A673 (cell line): ENCODE measurements at regions not wholly inside any gene's neighbourhood (a gene's known extent, or its start where the extent isn't known, plus 50 kb on each side); places are given as distances from the start of the nearest gene placed in this dataset.

Experiments used
- BruUV-seq: library from RNA; stranded (reverse); fragments of 400-500 nt; replicated peaks from 2 replicates; lab custom pipeline; 2021; lab: Mats Ljungman, UMichigan
- CTCF ChIA-PET: fragments of 300-600 bp; sonication (Branson Sonifier 250); formaldehyde crosslinking; loops from one replicate; lab custom pipeline; 2022; ENCODE audit warnings: antibody characterized with exemption; lab: Charles Lee
- POLR2A ChIA-PET: fragments of 300-600 bp; sonication (Branson Sonifier 250); formaldehyde crosslinking; loops from one replicate; lab custom pipeline; 2022; ENCODE audit warnings: antibody characterized with exemption; ENCODE audit not compliant: low non-redundant PET; lab: Charles Lee
- DNase-seq: peaks from one replicate; pipeline ENCODE4 v3.0.0-alpha.2; 2015; ENCODE audit warnings: low spot score
- H3K27ac ChIP-seq: fragments of 200-600 bp; sonication (generic); 2 replicates; pipeline ENCODE4 v1.5.1; 2016; ENCODE audit warnings: mixed run types, low read depth, mild to moderate bottlenecking, mixed read lengths, antibody characterized with exemption, low read length; ENCODE audit not compliant: poor library complexity, severe bottlenecking
- H3K27me3 ChIP-seq: fragments of 200-600 bp; sonication (generic); replicated peaks from 2 replicates; pipeline ENCODE4 v1.6.1; 2017; ENCODE audit warnings: mixed run types, low read depth, mild to moderate bottlenecking, mixed read lengths, antibody characterized with exemption, low read length; ENCODE audit not compliant: insufficient read depth, poor library complexity
- H3K36me3 ChIP-seq: fragments of 200-600 bp; sonication (generic); 2 replicates; pipeline ENCODE4 v1.6.1; 2016; ENCODE audit warnings: mixed run types, mild to moderate bottlenecking, mixed read lengths, antibody characterized with exemption, low read length; ENCODE audit not compliant: insufficient read depth, poor library complexity, severe bottlenecking
- H3K4me1 ChIP-seq: fragments of 200-600 bp; sonication (generic); 2 replicates; pipeline ENCODE4 v1.6.1; 2017; ENCODE audit warnings: mixed run types, mild to moderate bottlenecking, mixed read lengths, antibody characterized with exemption, low read length; ENCODE audit not compliant: insufficient read depth, poor library complexity, severe bottlenecking
- H3K4me3 ChIP-seq: fragments of 200-600 bp; sonication (generic); 2 replicates; pipeline ENCODE4 v1.5.1; 2016; ENCODE audit warnings: low read depth, mixed run types, mild to moderate bottlenecking, mixed read lengths, low read length; ENCODE audit not compliant: poor library complexity, severe bottlenecking
- H3K9me3 ChIP-seq: fragments of 200-600 bp; sonication (generic); 2 replicates; pipeline ENCODE4 v1.6.1; 2016; ENCODE audit warnings: mixed run types, low read depth, mild to moderate bottlenecking, mixed read lengths, antibody characterized with exemption, low read length; ENCODE audit not compliant: poor library complexity, severe bottlenecking
- CTCF ChIP-seq: fragments of 300-800, 200-600 bp; sonication (generic); conservative IDR thresholded peaks from 2 replicates; pipeline ENCODE4 v1.5.1; 2017; ENCODE audit warnings: low read depth, mild to moderate bottlenecking, antibody characterized with exemption, low read length, moderate library complexity, mixed read lengths
- EZH2 ChIP-seq: fragments of 200-600 bp; sonication (generic); IDR thresholded peaks from 2 replicates; pipeline ENCODE4 v1.6.1; 2017; ENCODE audit warnings: borderline replicate concordance, low read depth, mild to moderate bottlenecking, mixed read lengths, antibody characterized with exemption, low read length; ENCODE audit not compliant: poor library complexity, severe bottlenecking
- intact Hi-C: fragments of 100-400 bp; cut with micrococcal nuclease; formaldehyde crosslinking; loops from one replicate; pipeline ENCODE4 v1.10.0; 2022; ENCODE audit not compliant: unreplicated experiment

GRCh38 chr16:52634104-52634503, 87.2 kb upstream of the TOX3 start:
- Histone ChIP-seq H3K36me3 (no peaks in the 10 kb centered on the region), H3K9me3 (peaks cover 5% of the 10 kb centered on the region), H3K27me3 (no peaks in the 10 kb centered on the region), H3K27ac (no peak overlapping the region), H3K4me3 (no peak overlapping the region), H3K4me1 (no peaks in the 10 kb centered on the region)
- POLR2A ChIA-PET: no interaction called here
- no TSS peak for BruUV-seq
- TF ChIP-seq EZH2 (no peak), CTCF (no peak)
- CTCF ChIA-PET: no interaction called here
- no peak for DNase-seq
- intact Hi-C loops: no loop called here

- CTCF ChIA-PET: no interaction called here
- intact Hi-C loops: no loop called here
- Histone ChIP-seq H3K4me1 (no peaks in the 10 kb centered on the region), H3K4me3 (no peak overlapping the region), H3K36me3 (no peaks in the 10 kb centered on the region), H3K9me3 (peaks cover 5% of the 10 kb centered on the region), H3K27me3 (no peaks in the 10 kb centered on the region), H3K27ac (no peak overlapping the region)
- BruUV-seq: no TSS peak
- no peak for TF ChIP-seq EZH2
- no peak for TF ChIP-seq CTCF
- no peak for DNase-seq
- POLR2A ChIA-PET: no interaction called here
Observed at GRCh38 chr16:52633230-52633629, 86.3 kb upstream of the TOX3 start.

GRCh38 chr16:52631711-52632110, 84.8 kb upstream of the TOX3 start:
- Histone ChIP-seq H3K27ac (no peak overlapping the region), H3K4me1 (no peaks in the 10 kb centered on the region), H3K9me3 (peaks cover 5% of the 10 kb centered on the region), H3K36me3 (no peaks in the 10 kb centered on the region), H3K4me3 (no peak overlapping the region), H3K27me3 (peaks cover 3% of the 10 kb centered on the region)
- POLR2A ChIA-PET: no interaction called here
- no TSS peak for BruUV-seq
- DNase-seq: no peak
- CTCF ChIA-PET: no interaction called here
- intact Hi-C loops: no loop called here
- TF ChIP-seq CTCF: no peak
- TF ChIP-seq EZH2: no peak
